DOHH2 (cell line): ENCODE measurements at regions not wholly inside any gene's neighbourhood (a gene's known extent, or its start where the extent isn't known, plus 50 kb on each side); places are given as distances from the start of the nearest gene placed in this dataset.

ENCODE experiments used
- H3F3A ChIP-seq: fragments of 200-600 bp; sonication (generic), shearing (Covaris generic); 2 replicates; pipeline ENCODE4 v1.6.0; 2016; ENCODE audit warnings: antibody characterized with exemption, mild to moderate bottlenecking; ENCODE audit not compliant: control insufficient read depth, insufficient read depth
- H3K27ac ChIP-seq: fragments of 200-600 bp; sonication (generic); 2 replicates; pipeline ENCODE4 v1.5.1; 2014; ENCODE audit warnings: low read depth, mild to moderate bottlenecking, low read length, moderate library complexity
- H3K27me3 ChIP-seq: fragments of 200-600 bp; sonication (generic); 2 replicates; pipeline ENCODE4 v1.6.1; 2014; ENCODE audit warnings: mild to moderate bottlenecking, low read length, mixed read lengths; ENCODE audit not compliant: control insufficient read depth
- H3K36me3 ChIP-seq: fragments of 200-600 bp; sonication (generic); 2 replicates; pipeline ENCODE4 v1.6.1; 2014; ENCODE audit warnings: mild to moderate bottlenecking, low read length, moderate library complexity, mixed read lengths; ENCODE audit not compliant: control insufficient read depth
- H3K4me1 ChIP-seq: fragments of 200-600 bp; sonication (generic); 2 replicates; pipeline ENCODE4 v1.6.1; 2014; ENCODE audit warnings: mild to moderate bottlenecking, low read length, mixed read lengths; ENCODE audit not compliant: control insufficient read depth
- H3K4me2 ChIP-seq: fragments of 200-600 bp; sonication (generic); 2 replicates; pipeline ENCODE4 v1.6.0; 2014; ENCODE audit warnings: mild to moderate bottlenecking, low read length, moderate library complexity
- H3K4me3 ChIP-seq: fragments of 200-600 bp; sonication (generic); 2 replicates; pipeline ENCODE4 v1.5.1; 2014; ENCODE audit warnings: mild to moderate bottlenecking, low read length, mixed read lengths
- H3K79me2 ChIP-seq: fragments of 200-600 bp; sonication (generic); 2 replicates; pipeline ENCODE4 v1.6.1; 2014; ENCODE audit warnings: mild to moderate bottlenecking, low read length, mixed read lengths; ENCODE audit not compliant: control insufficient read depth
- H3K9me2 ChIP-seq: fragments of 200-600 bp; sonication (generic); replicated peaks from 2 replicates; pipeline ENCODE4 v1.6.1; 2014; ENCODE audit warnings: mild to moderate bottlenecking, low read length, mixed read lengths; ENCODE audit not compliant: control insufficient read depth
- H3K9me3 ChIP-seq: fragments of 200-600 bp; sonication (generic); 2 replicates; pipeline ENCODE4 v1.6.1; 2014; ENCODE audit warnings: antibody characterized with exemption, low read length, mixed read lengths; ENCODE audit not compliant: control insufficient read depth, insufficient read depth
- H4K20me1 ChIP-seq: fragments of 200-600 bp; sonication (generic); 2 replicates; pipeline ENCODE4 v1.6.0; 2014; ENCODE audit warnings: low read depth, mild to moderate bottlenecking, antibody characterized with exemption, low read length, moderate library complexity; ENCODE audit not compliant: control insufficient read depth, insufficient read depth
- CTCF ChIP-seq: fragments of 200-600 bp; sonication (generic); IDR thresholded peaks from one replicate; pipeline ENCODE4 v1.5.1; 2014; ENCODE audit warnings: antibody characterized with exemption, mild to moderate bottlenecking, low read depth, low read length; ENCODE audit not compliant: poor library complexity, severe bottlenecking
- EZH2phosphoT487 ChIP-seq: fragments of 200-600 bp; sonication (generic); IDR thresholded peaks from 2 replicates; pipeline ENCODE4 v1.6.1; 2017; ENCODE audit warnings: borderline replicate concordance, mild to moderate bottlenecking, antibody characterized with exemption, low read length, moderate library complexity, mixed read lengths

- Histone ChIP-seq H3K4me3 (no peak overlapping the region), H3F3A (no peaks in the 10 kb centered on the region), H3K79me2 (no peaks in the 10 kb centered on the region), H3K4me1 (no peaks in the 10 kb centered on the region), H3K36me3 (no peaks in the 10 kb centered on the region), H3K27ac (no peak overlapping the region), H4K20me1 (no peaks in the 10 kb centered on the region), H3K9me3 (no peaks in the 10 kb centered on the region), H3K9me2 (no peaks in the 10 kb centered on the region), H3K4me2 (no peak overlapping the region), H3K27me3 (no peaks in the 10 kb centered on the region)
- TF ChIP-seq EZH2phosphoT487 = no peak
- TF ChIP-seq CTCF = no peak
Measured at GRCh38 chr14:71206766-71207371, 299.6 kb downstream of the PCNX1 start.

GRCh38 chr14:71208702-71209357 is 301.6 kb downstream of the PCNX1 start:
- Histone ChIP-seq H3K27me3 (no peaks in the 10 kb centered on the region), H3K79me2 (no peaks in the 10 kb centered on the region)
- TF ChIP-seq CTCF (peak; percentile 21), EZH2phosphoT487 (no peak)

GRCh38 chr14:71209888-71210287 is 302.6 kb downstream of the PCNX1 start:
- Histone ChIP-seq H3K9me3 (no peaks in the 10 kb centered on the region), H3K4me3 (no peak overlapping the region), H3K4me1 (no peaks in the 10 kb centered on the region), H3F3A (no peaks in the 10 kb centered on the region), H3K9me2 (no peaks in the 10 kb centered on the region), H3K36me3 (no peaks in the 10 kb centered on the region), H3K27ac (no peak overlapping the region), H4K20me1 (no peaks in the 10 kb centered on the region), H3K79me2 (no peaks in the 10 kb centered on the region), H3K27me3 (no peaks in the 10 kb centered on the region), H3K4me2 (no peak overlapping the region)
- TF ChIP-seq EZH2phosphoT487 = no peak
- no peak for TF ChIP-seq CTCF

More at GRCh38 chr14:71208702-71209357, 301.6 kb downstream of the PCNX1 start:
- Histone ChIP-seq H3K9me2 (no peaks in the 10 kb centered on the region), H3K4me3 (no peak overlapping the region), H3K4me1 (no peaks in the 10 kb centered on the region), H3K9me3 (no peaks in the 10 kb centered on the region), H4K20me1 (no peaks in the 10 kb centered on the region), H3K4me2 (no peak overlapping the region), H3F3A (no peaks in the 10 kb centered on the region), H3K36me3 (no peaks in the 10 kb centered on the region), H3K27ac (no peak overlapping the region)
